Mucosa of rectum (tissue), 2 donors: ENCODE measurements at regions not wholly inside any gene's neighbourhood (a gene's known extent, or its start where the extent isn't known, plus 50 kb on each side); places are given as distances from the start of the nearest gene placed in this dataset.

Source experiments
- H3K27ac ChIP-seq, 2 donors: one replicate each; pipeline ENCODE4 v1.7.0; 2013; ENCODE audit warnings: inconsistent platforms in 2 of 2, low read depth in 2 of 2, low read length in 2 of 2
- H3K27me3 ChIP-seq, 2 donors: one replicate each; pipeline ENCODE4 v1.7.0; 2013; ENCODE audit warnings: low read length in 2 of 2; ENCODE audit not compliant: control insufficient read depth in 2 of 2, insufficient read depth in 2 of 2
- H3K36me3 ChIP-seq, 2 donors: one replicate each; pipeline ENCODE4 v1.7.0; 2013; ENCODE audit warnings: low read length in 2 of 2; ENCODE audit not compliant: control insufficient read depth in 2 of 2, insufficient read depth in 2 of 2
- H3K4me1 ChIP-seq, 2 donors: one replicate each; pipeline ENCODE4 v1.7.0; 2013; ENCODE audit warnings: low read length in 2 of 2, mild to moderate bottlenecking in 1 of 2; ENCODE audit not compliant: control insufficient read depth in 2 of 2, insufficient read depth in 2 of 2
- H3K4me3 ChIP-seq, 2 donors: one replicate each; pipeline ENCODE4 v1.7.0; 2013; ENCODE audit warnings: low read length in 2 of 2
- H3K9ac ChIP-seq, 2 donors: one replicate each; pipeline ENCODE4 v1.7.0; 2013; ENCODE audit warnings: low read length in 2 of 2, low read depth in 1 of 2, mild to moderate bottlenecking in 1 of 2
- H3K9me3 ChIP-seq, 2 donors: one replicate each; pipeline ENCODE4 v1.7.0; 2013; ENCODE audit warnings: low read length in 2 of 2; ENCODE audit not compliant: control insufficient read depth in 2 of 2
- donor health status: healthy.
- donor health status: Normal muscosa, but diverticular disease.

GRCh38 chr14:27098451-27098850 lies 500.6 kb upstream of the NOVA1 start:
- H3K4me1 ChIP-seq, result no peaks in the 10 kb centered on the region
- no peak overlapping the region for H3K9ac ChIP-seq
- H3K27me3 ChIP-seq, result no peaks in the 10 kb centered on the region
- H3K9me3 ChIP-seq, result no peaks in the 10 kb centered on the region
- no peaks in the 10 kb centered on the region for H3K36me3 ChIP-seq
- H3K27ac ChIP-seq, result no peak overlapping the region
- H3K4me3 ChIP-seq, result no peak overlapping the region

DNA sequence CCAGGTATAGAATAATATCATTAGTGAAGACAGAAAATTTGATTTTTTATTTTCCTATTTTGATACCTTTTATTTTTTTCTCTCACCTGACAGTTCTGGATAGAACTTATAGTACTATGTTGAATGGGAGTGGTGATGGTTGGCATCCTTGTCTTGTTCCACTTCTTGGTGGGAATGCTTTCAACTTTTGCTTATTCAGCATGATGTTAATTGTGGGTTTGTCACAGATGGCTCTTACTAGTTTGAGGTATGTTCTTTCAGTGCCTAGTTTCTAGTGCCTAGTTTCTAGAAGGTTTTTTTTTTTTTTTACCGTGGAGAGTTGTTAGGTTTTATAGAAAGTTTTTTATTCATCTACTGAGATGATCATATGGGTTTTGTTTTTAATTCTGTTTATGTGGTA lies 516.3 kb upstream of the NOVA1 start:
- no peaks in the 10 kb centered on the region for H3K9me3 ChIP-seq
- no peak overlapping the region for H3K9ac ChIP-seq
- H3K4me3 ChIP-seq, result no peak overlapping the region
- H3K27ac ChIP-seq, result no peak overlapping the region
- no peaks in the 10 kb centered on the region for H3K36me3 ChIP-seq
- no peaks in the 10 kb centered on the region for H3K27me3 ChIP-seq
- no peaks in the 10 kb centered on the region for H3K4me1 ChIP-seq

- Histone ChIP-seq H3K9ac (no peak overlapping the region), H3K27me3 (no peaks in the 10 kb centered on the region), H3K36me3 (no peaks in the 10 kb centered on the region), H3K9me3 (no peaks in the 10 kb centered on the region), H3K27ac (no peak overlapping the region), H3K4me1 (no peaks in the 10 kb centered on the region), H3K4me3 (no peak overlapping the region)
Measured at GRCh38 chr14:27123162-27123561, 525.3 kb upstream of the NOVA1 start.

GRCh38 chr14:27127838-27128237 lies 530.0 kb upstream of the NOVA1 start:
- no peaks in the 10 kb centered on the region for H3K36me3 ChIP-seq
- H3K27me3 ChIP-seq, result no peaks in the 10 kb centered on the region
- no peak overlapping the region for H3K27ac ChIP-seq
- H3K4me1 ChIP-seq, result no peaks in the 10 kb centered on the region
- no peak overlapping the region for H3K9ac ChIP-seq
- no peaks in the 10 kb centered on the region for H3K9me3 ChIP-seq
- no peak overlapping the region for H3K4me3 ChIP-seq

GRCh38 chr14:27134200-27134599 lies 536.4 kb upstream of the NOVA1 start:
- Histone ChIP-seq H3K4me1 (no peaks in the 10 kb centered on the region), H3K36me3 (no peaks in the 10 kb centered on the region), H3K9me3 (no peaks in the 10 kb centered on the region), H3K9ac (no peak overlapping the region), H3K27ac (no peak overlapping the region), H3K27me3 (no peaks in the 10 kb centered on the region), H3K4me3 (no peak overlapping the region)

DNA sequence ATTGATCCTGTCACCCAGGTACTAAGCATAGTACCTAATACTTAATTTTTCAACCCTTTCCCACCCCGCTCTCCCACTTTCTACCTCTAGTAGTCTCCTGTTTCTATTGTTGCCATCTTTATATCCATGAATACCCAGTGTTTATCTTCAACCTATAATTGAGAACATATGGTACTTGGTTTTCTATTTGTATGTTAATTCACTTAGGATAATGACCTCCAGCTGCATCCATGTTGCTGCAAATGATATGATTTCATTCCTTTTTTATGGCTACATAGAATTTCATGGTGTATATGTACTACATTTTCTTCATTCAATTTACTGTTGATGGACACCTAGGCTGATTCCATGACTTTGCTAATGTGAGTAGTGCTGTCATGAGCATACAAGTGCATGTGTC lies 547.3 kb upstream of the NOVA1 start:
- Histone ChIP-seq H3K4me1 (no peaks in the 10 kb centered on the region), H3K9ac (no peak overlapping the region), H3K27ac (no peak overlapping the region), H3K4me3 (no peak overlapping the region), H3K9me3 (peaks cover 0 to 2% of the 10 kb centered on the region in 2 donors), H3K36me3 (no peaks in the 10 kb centered on the region), H3K27me3 (no peaks in the 10 kb centered on the region)

DNA sequence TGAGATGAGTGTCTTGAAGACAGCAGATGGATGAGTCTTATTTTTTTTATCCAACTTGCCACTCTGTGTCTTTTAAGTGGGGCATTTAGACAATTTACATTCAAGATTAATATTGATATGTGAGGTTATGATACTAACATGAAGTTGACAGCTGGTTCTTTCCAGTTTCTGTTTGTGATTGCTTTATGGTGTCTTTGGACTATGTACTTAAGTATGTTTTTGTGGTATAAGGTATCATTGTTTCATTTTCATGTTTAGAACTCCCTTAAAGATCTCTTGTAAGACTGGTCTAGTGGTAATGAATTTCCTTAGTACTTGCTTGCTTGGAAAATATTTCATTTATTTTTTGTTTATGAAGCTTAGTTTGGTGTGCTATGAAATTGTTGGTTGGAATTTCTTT lies 550.3 kb upstream of the NOVA1 start:
- no peaks in the 10 kb centered on the region for H3K36me3 ChIP-seq
- H3K4me3 ChIP-seq, result no peak overlapping the region
- no peak overlapping the region for H3K9ac ChIP-seq
- H3K27me3 ChIP-seq, result no peaks in the 10 kb centered on the region
- peaks cover 0 to 7% of the 10 kb centered on the region in 2 donors for H3K9me3 ChIP-seq
- H3K4me1 ChIP-seq, result no peaks in the 10 kb centered on the region
- H3K27ac ChIP-seq, result no peak overlapping the region

DNA sequence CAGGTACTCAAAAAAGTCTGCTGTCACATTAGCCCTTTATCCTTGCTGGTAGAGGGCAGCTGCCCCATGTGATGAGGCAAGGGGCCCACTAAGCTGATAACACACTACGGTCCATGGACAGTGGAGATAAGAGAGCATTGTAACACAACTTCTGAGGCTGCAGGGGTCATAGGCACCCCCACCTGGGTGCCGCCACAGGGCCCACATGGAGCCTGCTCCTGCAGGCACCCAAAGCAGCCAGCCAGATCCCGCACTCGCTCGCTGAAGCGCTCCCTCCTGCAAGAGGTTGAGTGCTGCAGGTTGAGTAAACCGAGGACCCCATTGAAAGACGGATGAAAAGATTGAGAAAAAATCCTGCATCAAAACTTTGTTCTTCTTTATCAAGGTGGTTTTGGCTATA lies 566.3 kb upstream of the NOVA1 start:
- no peak overlapping the region for H3K4me3 ChIP-seq
- no peaks in the 10 kb centered on the region for H3K36me3 ChIP-seq
- no peaks in the 10 kb centered on the region for H3K9me3 ChIP-seq
- no peaks in the 10 kb centered on the region for H3K4me1 ChIP-seq
- H3K9ac ChIP-seq, result no peak overlapping the region
- H3K27ac ChIP-seq, result no peak overlapping the region
- H3K27me3 ChIP-seq, result no peaks in the 10 kb centered on the region

DNA sequence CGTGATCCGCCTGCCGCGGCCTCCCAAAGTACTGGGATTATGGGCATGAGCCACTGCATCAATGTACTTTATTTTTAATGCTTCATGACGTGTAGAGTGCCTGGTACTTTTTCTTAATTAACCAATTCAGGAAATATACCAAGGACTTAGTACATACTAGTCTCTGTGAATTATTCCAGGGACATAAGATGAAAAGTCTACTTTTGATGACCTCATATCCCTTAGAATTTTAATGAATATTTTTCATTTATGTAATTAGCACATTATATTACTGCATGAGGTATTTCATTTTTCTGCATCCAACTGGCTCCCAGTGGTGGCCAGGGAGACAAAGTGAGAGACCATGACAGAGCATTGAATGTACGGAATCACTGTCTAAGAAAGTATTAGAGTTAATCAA lies 577.7 kb upstream of the NOVA1 start:
- H3K27me3 ChIP-seq, result no peaks in the 10 kb centered on the region
- no peaks in the 10 kb centered on the region for H3K36me3 ChIP-seq

GRCh38 chr14:27181333-27181732 lies 583.5 kb upstream of the NOVA1 start:
- H3K36me3 ChIP-seq, result no peaks in the 10 kb centered on the region
- H3K4me1 ChIP-seq, result no peaks in the 10 kb centered on the region
- H3K9ac ChIP-seq, result no peak overlapping the region
- H3K27me3 ChIP-seq, result no peaks in the 10 kb centered on the region
- no peak overlapping the region for H3K4me3 ChIP-seq
- no peak overlapping the region for H3K27ac ChIP-seq
- no peaks in the 10 kb centered on the region for H3K9me3 ChIP-seq

More for the DNA sequence above, 577.7 kb upstream of the NOVA1 start:
- Histone ChIP-seq H3K9me3 (no peaks in the 10 kb centered on the region), H3K9ac (no peak overlapping the region), H3K4me1 (no peaks in the 10 kb centered on the region), H3K27ac (no peak overlapping the region), H3K4me3 (no peak overlapping the region)

DNA sequence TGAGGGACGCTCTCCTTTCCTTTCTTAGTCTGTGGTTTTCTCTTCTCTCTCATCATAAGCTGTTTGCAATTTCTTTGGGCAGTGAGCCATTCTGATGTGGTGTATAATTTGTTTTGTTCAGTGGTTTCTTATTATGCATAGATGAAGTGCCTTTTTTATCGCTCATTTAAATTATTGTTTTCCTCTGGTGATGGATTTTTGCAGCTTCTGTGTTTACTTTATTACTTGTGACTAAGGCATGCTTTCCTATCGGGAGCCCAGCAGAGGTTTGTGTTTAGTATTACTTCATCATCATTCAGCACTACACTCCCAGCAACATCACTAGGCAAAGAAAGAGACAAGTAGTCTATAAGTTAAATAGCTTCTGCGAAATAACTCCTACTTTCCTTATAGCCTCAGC lies 586.6 kb upstream of the NOVA1 start:
- Histone ChIP-seq H3K27ac (no peak overlapping the region), H3K4me1 (no peaks in the 10 kb centered on the region), H3K36me3 (no peaks in the 10 kb centered on the region), H3K27me3 (no peaks in the 10 kb centered on the region), H3K9ac (no peak overlapping the region), H3K9me3 (no peaks in the 10 kb centered on the region), H3K4me3 (no peak overlapping the region)
